HG02610 (cell line): ENCODE measurements at regions not wholly inside any gene's neighbourhood (a gene's known extent, or its start where the extent isn't known, plus 50 kb on each side); places are given as distances from the start of the nearest gene placed in this dataset.
"Not testable (repeated sequence)": the region's sequence is repeated elsewhere in the genome, so short reads cannot be mapped to it uniquely, and the experiment has no call there.

ENCODE experiments used
- ATAC-seq: cut with Tn5 transposase; IDR thresholded peaks from one replicate; pipeline ENCODE4 v1.9.1; 2021; ENCODE audit warnings: mild to moderate bottlenecking, moderate library complexity; ENCODE audit not compliant: unreplicated experiment

DNA sequence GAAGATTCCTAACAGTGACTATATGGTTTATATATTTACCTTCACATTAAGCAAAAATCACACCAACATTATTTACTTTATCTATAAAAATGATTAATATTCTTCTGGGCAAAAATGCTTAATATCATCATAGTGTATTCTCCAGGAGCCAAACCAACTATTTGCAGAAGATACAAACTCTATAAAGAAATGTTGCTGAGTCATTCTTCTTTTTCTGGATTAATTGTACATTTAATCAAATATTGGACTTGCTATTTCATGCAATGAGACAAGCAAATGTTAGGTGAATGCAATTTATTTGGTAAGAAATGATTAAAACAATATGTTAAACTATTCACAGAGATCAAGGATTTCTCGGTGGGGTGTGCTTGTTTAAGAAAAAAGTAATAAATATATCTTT, 1075.8 kb downstream of the PCDH9 start:
- ATAC-seq: no peak

DNA sequence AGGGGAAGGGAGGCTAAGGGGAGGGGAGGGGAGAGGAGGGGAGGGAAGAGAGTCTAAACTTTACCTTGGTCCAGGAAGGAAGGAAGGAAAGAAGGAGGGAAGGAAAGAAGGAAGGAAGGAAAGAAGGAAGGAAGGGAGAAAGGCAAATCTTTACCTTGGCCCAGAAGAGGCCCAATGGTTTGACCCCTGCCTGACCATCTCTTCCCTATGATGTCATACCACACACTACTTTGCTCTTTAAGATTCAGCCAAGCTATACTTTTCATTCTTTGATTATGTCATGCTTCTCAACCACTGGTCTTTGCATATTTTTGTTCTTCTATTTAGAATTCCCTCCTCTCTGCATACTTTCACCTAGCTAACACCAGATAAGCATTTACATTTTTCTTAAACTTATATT, 1077.5 kb downstream of the PCDH9 start:
- ATAC-seq: no peak

DNA sequence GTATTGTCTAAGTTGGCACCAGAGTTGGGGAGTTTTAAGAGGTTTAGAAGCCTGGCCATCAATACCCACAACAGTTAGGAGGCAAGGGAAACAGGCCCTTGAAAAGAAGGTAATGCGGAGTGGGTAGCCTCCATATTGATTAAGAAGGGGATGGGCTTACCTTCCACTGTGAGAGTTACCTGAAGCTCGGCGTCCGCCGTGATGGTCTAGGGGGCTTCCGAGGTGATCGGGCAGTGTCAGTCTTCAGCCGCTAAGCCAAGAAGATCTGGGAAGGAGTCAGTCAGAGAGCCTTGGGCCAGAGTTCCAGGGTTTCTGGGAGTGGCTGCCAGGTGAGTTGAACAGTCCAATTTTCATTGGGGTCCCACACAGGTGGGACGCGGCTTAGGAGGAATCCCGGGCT, 1085.8 kb downstream of the PCDH9 start:
- ATAC-seq: not testable (repeated sequence)

DNA sequence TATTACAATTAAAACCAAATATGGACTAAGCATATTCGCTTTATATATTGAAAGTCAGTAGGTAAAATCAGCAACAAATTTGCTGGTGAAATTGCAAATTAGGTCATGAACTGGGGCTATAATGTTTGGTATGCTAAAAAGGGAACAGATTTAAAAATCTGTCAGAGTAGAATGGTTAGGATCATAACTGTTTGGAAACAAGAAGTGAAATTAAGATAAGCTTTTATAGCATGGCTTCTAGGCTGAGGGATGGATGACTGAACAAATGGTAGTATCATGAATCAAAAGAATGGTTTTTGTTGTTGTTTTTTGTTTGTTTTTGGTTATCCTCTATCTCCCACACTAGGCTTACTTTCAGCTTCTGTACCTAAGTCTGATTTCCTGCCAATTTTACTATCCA, 1090.4 kb downstream of the PCDH9 start:
- ATAC-seq: peak; percentile 22

DNA sequence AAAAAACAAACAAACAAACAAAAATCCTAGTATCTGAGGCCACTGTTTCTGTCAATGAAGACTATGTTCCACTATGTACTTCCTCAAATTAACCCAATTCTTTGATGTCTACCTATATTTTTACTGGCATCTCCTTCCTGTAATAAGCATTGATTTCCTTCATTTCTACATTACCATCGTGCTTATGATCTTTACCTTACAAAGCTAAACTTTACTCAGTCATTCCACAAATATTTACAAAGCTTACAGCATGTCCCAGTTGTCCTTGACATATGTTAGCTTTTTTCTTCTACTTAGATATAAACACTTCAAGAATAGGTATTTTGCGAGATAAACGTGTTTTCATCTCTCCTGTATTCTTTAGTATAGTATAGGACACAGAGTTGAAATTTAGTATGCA, 1090.9 kb downstream of the PCDH9 start:
- ATAC-seq: no peak

DNA sequence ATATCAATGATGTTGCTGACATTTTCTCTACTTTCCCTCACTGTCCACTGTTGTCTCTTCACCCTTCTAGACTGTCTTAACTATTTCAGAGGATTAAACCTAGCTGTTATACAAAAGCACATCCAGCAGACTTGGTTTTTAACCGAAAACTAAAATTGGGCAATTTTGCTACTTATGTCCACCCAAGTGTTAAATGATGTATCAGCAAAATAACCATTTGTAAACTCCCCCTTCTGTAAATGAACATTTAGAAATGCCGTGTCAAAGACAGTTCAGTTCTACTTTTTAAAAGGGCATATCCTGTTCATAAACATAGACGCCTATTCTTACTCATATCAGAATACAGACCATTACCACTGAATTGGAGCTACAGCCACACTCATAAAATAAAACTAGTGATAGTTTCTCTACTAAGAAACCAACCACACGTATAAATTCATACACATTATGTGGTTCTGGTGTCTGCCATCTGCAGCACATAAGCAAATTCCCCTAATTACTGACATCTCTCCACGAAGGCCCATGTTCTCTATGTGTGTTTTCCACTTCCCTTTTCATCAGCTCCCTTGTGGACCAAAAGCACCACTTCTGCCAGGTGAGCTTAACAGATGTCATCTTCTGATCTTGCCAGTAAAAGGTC, 1091.8 kb downstream of the PCDH9 start:
- peak; percentile 93 for ATAC-seq

DNA sequence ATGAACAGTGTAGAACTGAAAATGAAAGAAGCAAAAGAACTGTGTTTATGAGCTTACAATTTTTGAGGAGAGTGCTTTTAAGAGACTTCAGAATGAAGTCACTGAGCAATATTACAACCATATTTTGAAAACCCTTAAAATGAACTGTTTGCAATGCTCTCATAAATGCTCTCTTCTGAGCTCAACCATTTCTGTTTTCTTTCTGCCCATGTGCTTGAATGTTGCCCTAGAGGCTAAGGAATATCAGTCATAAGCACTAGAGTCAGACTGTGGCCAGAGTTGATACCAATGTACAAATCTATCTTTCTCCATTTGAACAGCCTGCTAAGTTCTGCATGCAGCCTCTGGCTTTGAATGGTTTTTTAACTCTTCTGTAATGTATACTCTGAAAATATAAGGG, 1092.8 kb downstream of the PCDH9 start:
- peak; percentile 16 for ATAC-seq

DNA sequence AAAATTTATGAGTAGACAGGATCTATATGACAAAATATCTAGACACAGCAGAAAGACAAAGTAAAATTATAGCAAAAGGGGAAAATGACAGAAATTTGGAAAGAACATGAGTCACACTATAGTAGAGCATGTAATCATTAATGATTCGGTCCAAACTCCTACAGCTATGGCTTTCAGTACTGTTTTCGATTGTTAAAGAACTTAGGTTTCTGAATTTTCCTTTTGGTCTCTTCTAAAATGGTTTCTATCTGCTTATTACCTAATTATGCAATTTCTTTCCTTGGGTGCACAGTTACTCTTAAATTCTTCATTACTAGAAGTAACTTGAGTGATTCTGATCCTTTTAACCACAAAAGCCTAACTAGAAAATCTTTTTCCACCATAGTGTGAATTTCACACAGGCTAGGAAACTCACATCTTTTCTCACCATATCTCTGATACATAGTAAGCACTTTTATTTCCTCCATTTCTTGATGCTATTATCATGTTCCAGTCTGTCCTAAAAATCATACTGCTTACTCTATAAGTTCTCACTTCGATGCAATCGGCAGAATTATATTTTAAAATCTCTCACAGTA, 1101.4 kb downstream of the PCDH9 start:
- ATAC-seq: peak; percentile 92

DNA sequence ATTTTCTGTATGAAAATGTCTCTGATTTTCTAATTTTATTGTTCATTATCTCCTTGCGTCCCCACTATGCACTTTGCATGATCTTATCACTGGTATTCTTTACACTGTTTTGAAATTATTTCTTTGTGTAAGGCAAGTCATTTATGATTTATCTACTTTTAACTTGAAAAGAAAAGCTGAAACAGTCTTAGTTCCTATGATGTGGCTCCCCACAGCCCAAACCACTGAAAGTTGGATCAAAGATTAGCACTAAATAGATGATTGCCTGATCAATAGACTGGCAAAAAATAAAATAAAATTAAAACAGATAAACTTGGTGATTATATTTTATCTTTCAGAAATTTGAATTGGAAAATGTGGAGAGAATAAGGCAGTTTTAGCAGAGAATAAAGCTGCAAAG, 1101.9 kb downstream of the PCDH9 start:
- ATAC-seq: peak; percentile 38

DNA sequence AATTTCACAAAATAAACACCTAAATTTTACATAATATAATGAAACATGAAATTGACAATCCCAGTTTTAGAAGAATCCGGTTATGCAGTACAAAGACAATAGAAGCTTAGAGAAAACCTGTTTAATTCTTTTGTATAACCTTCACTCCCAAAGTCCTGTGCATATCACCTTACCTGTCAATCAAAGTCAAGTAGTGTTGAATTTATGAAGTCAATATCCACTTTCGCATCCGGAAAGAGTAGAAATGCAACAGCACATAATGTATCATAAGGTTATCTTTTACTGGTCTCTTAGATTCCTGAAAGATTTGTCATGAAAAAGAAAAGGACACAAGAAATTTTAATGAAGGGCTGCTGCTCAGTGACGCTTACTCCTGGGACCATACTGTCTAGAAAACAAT, 1112.6 kb downstream of the PCDH9 start:
- ATAC-seq: no peak

DNA sequence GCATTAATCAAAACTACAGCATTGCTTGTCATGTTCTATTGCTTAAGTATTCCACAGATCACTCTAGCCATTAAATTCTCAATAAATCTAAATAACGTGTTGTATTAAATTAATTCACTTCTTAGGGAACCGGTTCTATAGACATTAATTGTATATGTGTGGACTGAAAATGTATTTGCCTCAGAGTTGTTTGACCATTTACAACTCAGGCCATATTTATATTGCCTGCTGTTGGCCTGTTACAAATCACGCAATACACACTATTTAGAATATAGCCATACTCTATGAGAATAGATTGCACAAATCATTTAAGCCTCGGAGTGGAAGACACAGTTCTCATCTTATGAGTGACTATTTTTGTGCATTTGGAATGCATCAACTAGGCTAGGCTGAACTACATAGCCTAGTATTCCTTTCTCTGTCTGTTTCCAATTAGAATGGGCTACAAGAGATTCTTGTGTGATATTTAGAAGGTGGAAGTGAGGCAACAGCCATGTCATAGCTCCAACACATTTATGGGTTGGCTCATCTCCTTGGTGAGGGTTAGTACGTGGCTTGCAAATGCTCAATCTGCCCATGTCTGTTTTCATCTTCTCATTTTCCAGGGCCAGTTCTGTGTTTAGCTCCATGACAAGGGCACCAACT, 1116.1 kb downstream of the PCDH9 start:
- no peak for ATAC-seq

DNA sequence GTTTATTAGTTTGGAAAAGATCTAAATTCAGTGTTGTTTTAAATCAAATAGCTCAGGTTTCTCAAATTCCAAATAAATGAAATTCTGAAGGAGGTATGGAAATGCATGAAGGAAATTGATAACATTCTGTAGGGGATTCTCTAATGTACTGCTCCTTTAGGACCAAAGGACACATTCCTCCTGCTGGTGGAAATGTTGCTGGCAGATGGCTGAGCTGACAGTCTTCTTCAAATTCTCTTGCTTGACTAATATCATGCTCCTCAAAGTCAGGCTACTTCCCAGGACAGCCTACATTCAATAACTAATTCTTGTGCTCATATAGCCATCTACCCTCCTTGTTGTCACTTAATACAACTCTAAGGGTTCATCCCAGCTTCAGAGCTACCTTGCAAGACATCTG, 1118.5 kb downstream of the PCDH9 start:
- ATAC-seq: no peak

DNA sequence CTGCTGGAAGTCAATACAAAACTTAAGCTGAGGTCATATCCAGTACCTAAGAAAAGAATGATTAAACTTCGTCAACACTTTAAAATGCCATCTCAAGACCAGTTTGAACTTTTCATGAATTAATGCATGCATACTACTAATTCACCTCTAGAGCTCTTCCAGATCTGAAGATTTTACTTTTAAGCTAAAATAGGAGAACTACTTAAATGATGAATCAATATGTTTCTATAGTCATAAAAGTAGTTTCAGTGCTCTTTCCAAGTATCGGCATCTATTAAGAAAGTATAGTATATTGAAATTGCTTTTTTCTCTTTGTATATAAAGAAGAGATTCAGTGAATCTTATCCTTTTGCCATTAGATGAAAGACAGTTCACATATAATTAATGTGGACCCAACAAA, 1123.9 kb downstream of the PCDH9 start:
- ATAC-seq: no peak

DNA sequence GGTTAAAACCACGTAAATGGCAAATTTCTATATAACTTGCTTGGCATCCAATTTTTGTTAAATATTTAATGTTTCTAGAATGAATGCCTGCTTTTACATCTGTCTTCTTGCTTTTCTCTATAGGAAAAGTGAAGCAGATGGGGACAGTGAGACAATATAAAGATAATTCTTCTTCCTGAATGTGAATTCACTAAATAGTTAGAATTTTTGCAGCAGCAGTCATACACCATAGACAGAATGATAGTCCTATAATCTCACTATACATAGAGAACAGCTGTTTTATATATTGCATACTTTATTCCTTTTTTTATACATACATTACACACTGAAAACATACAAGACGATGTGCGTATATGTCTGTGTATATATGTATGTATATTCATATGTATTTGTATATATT, 1127.3 kb downstream of the PCDH9 start:
- ATAC-seq: no peak

DNA sequence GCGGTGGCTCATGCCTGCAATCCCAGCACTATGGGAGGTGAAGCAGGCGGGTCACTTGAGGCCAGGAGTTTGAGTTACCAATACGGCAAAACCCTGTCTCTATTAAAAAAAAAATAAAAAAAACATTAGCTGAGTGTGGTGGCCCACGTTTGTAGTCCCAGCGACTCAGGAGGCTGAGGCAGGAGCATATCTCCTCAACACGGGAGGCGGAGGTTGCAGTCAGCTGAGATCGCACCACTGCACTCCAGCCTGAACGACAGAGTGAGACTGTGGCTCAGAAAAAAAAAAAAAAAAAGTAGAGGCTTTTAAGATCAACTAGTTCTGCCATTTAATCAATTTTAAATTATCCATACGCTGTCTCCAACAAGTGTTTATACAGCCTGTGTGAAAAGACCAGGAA, 1130.3 kb downstream of the PCDH9 start:
- no peak for ATAC-seq

DNA sequence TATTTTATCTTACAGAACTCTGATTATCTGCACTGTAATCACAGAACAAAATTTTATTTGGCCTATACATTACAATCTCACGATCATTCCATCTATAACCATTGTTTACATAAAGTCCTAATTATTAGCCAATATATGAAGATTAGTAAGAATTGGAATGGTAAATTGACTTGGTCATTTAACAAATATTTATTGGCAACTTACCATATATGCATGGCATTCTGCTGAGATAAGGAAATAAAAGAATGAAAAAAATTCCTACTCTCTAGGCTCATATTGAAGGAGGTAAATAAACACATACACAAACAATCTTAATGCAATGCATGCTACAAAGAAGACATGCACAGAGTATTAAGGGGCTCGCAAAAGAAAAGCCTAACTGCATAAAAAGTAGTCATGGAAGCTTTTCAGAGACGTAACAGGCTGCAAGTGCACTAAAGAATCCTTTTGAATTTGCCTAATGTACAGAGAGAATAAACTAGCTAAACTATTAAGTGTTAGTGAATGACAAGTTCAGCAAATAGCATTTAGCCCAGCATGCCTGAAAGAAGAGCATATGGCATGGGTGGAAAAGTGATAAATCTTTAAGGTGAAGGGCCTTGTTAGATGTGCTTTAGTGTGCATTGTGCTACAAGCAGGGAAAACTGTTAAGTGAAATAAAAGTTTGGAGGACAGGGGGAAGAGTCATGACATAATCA, 1131.1 kb downstream of the PCDH9 start:
- ATAC-seq: no peak

DNA sequence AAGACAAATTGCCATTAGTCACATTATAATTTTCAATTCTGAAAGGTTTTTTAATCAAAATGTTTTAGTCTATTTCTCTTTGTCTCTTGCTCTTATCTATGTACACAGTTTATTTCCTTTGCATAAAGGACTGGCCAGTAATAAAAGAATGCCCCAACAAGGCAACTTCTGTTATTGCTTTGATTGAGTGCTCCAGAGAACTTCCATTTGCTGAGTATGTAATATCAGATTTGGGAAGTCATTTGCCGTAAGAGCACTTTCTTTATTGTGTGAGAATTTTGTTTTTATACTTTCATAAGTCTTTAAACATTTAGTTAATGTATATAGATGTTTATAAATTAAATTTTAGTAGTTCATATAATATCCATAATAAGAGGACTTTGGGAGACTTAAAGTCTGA, 1140.4 kb downstream of the PCDH9 start:
- ATAC-seq: no peak

DNA sequence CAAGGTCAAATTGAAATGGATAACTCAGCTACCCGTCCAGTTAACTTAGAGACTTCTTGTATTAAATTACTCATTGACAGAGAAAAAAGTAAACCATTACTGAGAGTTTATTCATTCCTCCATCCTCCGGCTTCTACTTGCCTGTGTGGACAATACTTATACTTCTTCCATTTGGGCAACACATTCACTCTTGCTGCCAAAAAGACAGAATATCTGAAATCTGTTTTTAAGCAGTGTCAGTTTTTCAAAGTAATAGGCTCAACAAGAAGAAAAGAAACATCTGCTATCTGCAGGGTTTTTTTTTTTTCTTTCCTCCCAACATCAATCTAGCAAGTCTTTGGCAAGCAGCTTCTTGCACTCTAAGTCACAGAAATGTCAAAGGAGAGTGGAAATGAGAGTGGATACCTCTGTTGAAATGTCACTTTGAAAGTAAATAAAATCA, 1142.8 kb downstream of the PCDH9 start:
- no peak for ATAC-seq

DNA sequence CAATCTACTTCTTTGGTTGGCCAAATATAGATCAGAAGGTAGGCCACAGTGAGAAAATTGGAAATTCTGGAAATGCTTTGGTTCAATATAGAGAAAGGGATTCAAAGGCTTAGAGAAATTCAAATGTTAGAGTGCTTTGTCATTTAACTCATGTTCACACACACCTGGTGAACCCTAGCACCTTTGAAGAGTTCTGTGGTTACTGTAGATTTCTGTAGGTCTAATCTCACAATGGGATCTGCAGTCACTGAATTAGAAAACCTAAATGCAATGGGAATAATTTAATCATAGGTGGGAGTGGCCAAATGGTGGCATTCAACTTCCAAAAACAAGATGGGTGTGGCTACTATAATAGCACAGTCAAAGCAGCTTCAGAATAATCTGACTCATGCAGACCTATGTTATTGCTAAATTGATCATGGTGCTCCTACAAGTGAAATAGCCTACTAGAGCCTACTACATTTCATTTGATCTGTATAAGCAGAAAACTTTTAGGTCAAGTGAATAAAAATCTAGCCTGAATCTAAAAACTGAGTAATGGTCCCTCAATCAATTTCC, 1152.9 kb downstream of the PCDH9 start:
- no peak for ATAC-seq

DNA sequence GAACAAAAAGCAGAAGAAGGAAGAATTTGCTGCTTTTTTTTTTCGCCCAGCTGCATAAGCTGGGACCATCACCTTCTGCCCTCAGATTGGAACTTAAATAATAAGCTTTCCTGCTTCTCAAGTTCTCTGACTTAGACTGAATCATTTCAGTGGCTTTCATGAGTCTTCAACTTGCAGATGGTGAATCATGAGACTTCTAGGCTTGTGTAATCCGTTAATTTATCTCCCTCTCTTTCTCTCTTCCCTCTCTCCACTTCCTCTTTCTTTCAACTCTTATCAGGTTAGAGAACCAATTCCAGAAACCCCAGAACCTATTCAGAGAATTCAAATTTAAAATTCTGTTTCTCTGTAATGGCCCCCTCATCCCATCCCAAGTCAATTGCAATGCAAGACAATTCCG, 1153.7 kb downstream of the PCDH9 start:
- ATAC-seq: no peak

DNA sequence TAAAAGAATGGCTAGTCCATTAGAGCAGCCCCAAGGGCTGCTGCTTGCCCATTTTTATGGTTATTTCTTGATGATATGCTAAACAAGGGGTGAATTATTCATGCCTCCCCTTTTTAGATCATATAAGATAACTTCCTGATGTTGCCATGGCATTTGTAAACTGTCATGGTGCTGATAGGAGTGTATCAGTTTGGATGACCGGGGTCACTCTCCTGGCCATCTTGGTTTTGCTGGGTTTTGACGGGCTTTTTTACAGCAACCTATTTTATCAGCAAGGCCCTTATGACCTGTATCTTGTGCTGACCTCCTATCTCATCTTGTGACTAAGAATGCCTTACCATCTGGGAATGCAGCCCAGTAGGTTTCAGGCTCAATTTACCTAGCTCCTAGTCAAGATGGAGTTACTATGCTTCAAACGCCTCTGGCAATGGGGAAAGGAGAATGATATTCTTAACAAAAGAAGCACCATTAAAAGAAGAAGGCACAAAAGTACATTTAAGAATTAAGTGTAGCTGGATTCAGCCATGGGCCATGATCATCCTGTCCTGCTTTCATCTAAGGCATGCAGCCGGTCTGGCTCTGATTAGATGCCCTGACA, 1156.0 kb downstream of the PCDH9 start:
- ATAC-seq: no peak
